WTC11 (cell line): ENCODE measurements at regions not wholly inside any gene's neighbourhood (a gene's known extent, or its start where the extent isn't known, plus 50 kb on each side); places are given as distances from the start of the nearest gene placed in this dataset.

Experiments used
- ATAC-seq: fragments of 200-7000 bp; cut with Tn5 transposase; 2 replicates; pipeline ENCODE4 v1.10.0; 2021; ENCODE audit warnings: mild to moderate bottlenecking, moderate library complexity
- CTCF ChIA-PET: fragments of 300-600 bp; sonication (Branson Sonifier 250); formaldehyde crosslinking; loops from one replicate; lab custom pipeline; 2021; ENCODE audit warnings: antibody characterized with exemption; lab: Charles Lee
- POLR2A ChIA-PET: fragments of 350-600 bp; sonication (Branson Sonifier 250); formaldehyde crosslinking; loops from one replicate; lab custom pipeline; 2021; ENCODE audit warnings: antibody characterized with exemption; lab: Charles Lee
- DNase-seq: peaks from one replicate; pipeline ENCODE4 v3.0.0; 2021; ENCODE audit warnings: low spot score
- H3K27ac Mint-ChIP-seq: 2 replicates; pipeline ENCODE4 v1.8.0; 2021; ENCODE audit warnings: mixed read lengths
- H3K27me3 Mint-ChIP-seq: 2 replicates; pipeline ENCODE4 v1.8.0; 2021; ENCODE audit warnings: low read depth, mild to moderate bottlenecking, moderate library complexity, mixed read lengths
- H3K36me3 Mint-ChIP-seq: 2 replicates; pipeline ENCODE4 v1.8.0; 2021; ENCODE audit warnings: mixed read lengths
- H3K4me1 Mint-ChIP-seq: 2 replicates; pipeline ENCODE4 v1.8.0; 2022; ENCODE audit warnings: mixed read lengths
- H3K4me3 Mint-ChIP-seq: 2 replicates; pipeline ENCODE4 v1.8.0; 2021; ENCODE audit warnings: mild to moderate bottlenecking, moderate library complexity, mixed read lengths
- H3K9me3 Mint-ChIP-seq: 2 replicates; pipeline ENCODE4 v1.8.0; 2021; ENCODE audit warnings: mixed read lengths
- AFF4 ChIP-seq: sonication (generic); formaldehyde crosslinking; IDR thresholded peaks from 2 replicates; pipeline ENCODE4 v1.8.1; 2023; ENCODE audit warnings: mild to moderate bottlenecking, missing genetic modification reagents, borderline replicate concordance
- AR ChIP-seq: fragments of 250-450 bp; sonication (Bioruptor Pico); IDR thresholded peaks from 2 replicates; pipeline ENCODE4 v1.9.0; 2021; ENCODE audit warnings: mild to moderate bottlenecking
- ATF6 ChIP-seq: sonication (generic); formaldehyde crosslinking; IDR thresholded peaks from 2 replicates; pipeline ENCODE4 v1.8.1; 2023; ENCODE audit warnings: mild to moderate bottlenecking, missing genetic modification reagents
- CREB1 ChIP-seq: sonication (generic); formaldehyde crosslinking; IDR thresholded peaks from 2 replicates; pipeline ENCODE4 v1.8.0; 2023; ENCODE audit warnings: mild to moderate bottlenecking, missing genetic modification reagents
- CREM ChIP-seq: sonication (generic); formaldehyde crosslinking; IDR thresholded peaks from 2 replicates; pipeline ENCODE4 v1.8.1; 2022; ENCODE audit warnings: mild to moderate bottlenecking, missing genetic modification reagents, moderate library complexity
- CTCF ChIP-seq: fragments of 200-600 bp; IDR thresholded peaks from 2 replicates; pipeline ENCODE4 v1.8.0; 2022; ENCODE audit warnings: antibody characterized with exemption
- E2F5 ChIP-seq: sonication (generic); formaldehyde crosslinking; IDR thresholded peaks from 2 replicates; pipeline ENCODE4 v1.8.1; 2022; ENCODE audit warnings: mild to moderate bottlenecking, moderate library complexity, missing genetic modification reagents
- ERG ChIP-seq: fragments of 250-450 bp; sonication (Bioruptor Pico); IDR thresholded peaks from 2 replicates; pipeline ENCODE4 v1.8.0; 2021; ENCODE audit warnings: mild to moderate bottlenecking
- ETV6 ChIP-seq: sonication (generic); formaldehyde crosslinking; IDR thresholded peaks from 2 replicates; pipeline ENCODE4 v1.8.1; 2022; ENCODE audit warnings: mild to moderate bottlenecking, missing genetic modification reagents
- HMGA2 ChIP-seq: fragments of 250-450 bp; sonication (Bioruptor Pico); IDR thresholded peaks from 2 replicates; pipeline ENCODE4 v1.4.0; 2021; ENCODE audit warnings: mild to moderate bottlenecking, moderate library complexity
- JUN ChIP-seq: sonication (generic); formaldehyde crosslinking; IDR thresholded peaks from 2 replicates; pipeline ENCODE4 v1.8.0; 2023; ENCODE audit warnings: mild to moderate bottlenecking, missing genetic modification reagents
- MAX ChIP-seq: sonication (generic); formaldehyde crosslinking; IDR thresholded peaks from 2 replicates; pipeline ENCODE4 v1.8.0; 2022; ENCODE audit warnings: mild to moderate bottlenecking, missing genetic modification reagents
- NFE2L1 ChIP-seq: sonication (generic); formaldehyde crosslinking; IDR thresholded peaks from 2 replicates; pipeline ENCODE4 v1.8.1; 2023; ENCODE audit warnings: missing genetic modification reagents
- TEAD4 ChIP-seq: sonication (generic); formaldehyde crosslinking; IDR thresholded peaks from 2 replicates; pipeline ENCODE4 v1.8.0; 2022; ENCODE audit warnings: mild to moderate bottlenecking, missing genetic modification reagents
- ZBTB43 ChIP-seq: sonication (generic); formaldehyde crosslinking; IDR thresholded peaks from 2 replicates; pipeline ENCODE4 v1.8.1; 2023; ENCODE audit warnings: mild to moderate bottlenecking, missing genetic modification reagents
- ZMAT4 ChIP-seq: fragments of 250-450 bp; sonication (Bioruptor Pico); IDR thresholded peaks from 2 replicates; pipeline ENCODE4 v1.9.0; 2021; ENCODE audit warnings: mild to moderate bottlenecking
- ZNF281 ChIP-seq: sonication (generic); formaldehyde crosslinking; IDR thresholded peaks from 2 replicates; pipeline ENCODE4 v1.8.0; 2023; ENCODE audit warnings: mild to moderate bottlenecking, missing genetic modification reagents

- TF ChIP-seq JUN: no peak
- TF ChIP-seq ERG: no peak
- no peak for TF ChIP-seq ETV6
- TF ChIP-seq ATF6 (CRISPR knock-in tag): no peak
- TF ChIP-seq HMGA2: no peak
- no peak for TF ChIP-seq AR
- TF ChIP-seq NFE2L1: no peak
- TF ChIP-seq CREM (CRISPR knock-in tag): no peak
- TF ChIP-seq CREB1 (CRISPR knock-in tag): no peak
- no peak for TF ChIP-seq ZMAT4 (CRISPR knock-in tag)
Observed at GRCh38 chr2:180618570-180618969, 361.8 kb upstream of the UBE2E3 start (continued).

GRCh38 chr2:180614776-180615175 is 365.6 kb upstream of the UBE2E3 start:
- no peak for DNase-seq
- ChIA-PET CTCF (no interaction called here), POLR2A (no interaction called here)
- H3K27ac Mint-ChIP-seq: no peak overlapping the region
- no peaks in the 10 kb centered on the region for H3K36me3 Mint-ChIP-seq
- H3K4me1 Mint-ChIP-seq: no peaks in the 10 kb centered on the region
- no peak overlapping the region for H3K4me3 Mint-ChIP-seq
- no peaks in the 10 kb centered on the region for H3K27me3 Mint-ChIP-seq
- no peak for ATAC-seq
- no peaks in the 10 kb centered on the region for H3K9me3 Mint-ChIP-seq
- TF ChIP-seq TEAD4: no peak
- TF ChIP-seq E2F5: no peak
- TF ChIP-seq MAX (CRISPR knock-in tag): no peak
- TF ChIP-seq ZNF281 (CRISPR knock-in tag): no peak
- no peak for TF ChIP-seq CTCF
- no peak for TF ChIP-seq ZBTB43 (CRISPR knock-in tag)
- no peak for TF ChIP-seq AFF4 (CRISPR knock-in tag)
